ENCODE measurements at regions not wholly inside any gene's neighbourhood (a gene's known extent, or its start where the extent isn't known, plus 50 kb on each side); places are given as distances from the start of the nearest gene placed in this dataset.

DNA sequence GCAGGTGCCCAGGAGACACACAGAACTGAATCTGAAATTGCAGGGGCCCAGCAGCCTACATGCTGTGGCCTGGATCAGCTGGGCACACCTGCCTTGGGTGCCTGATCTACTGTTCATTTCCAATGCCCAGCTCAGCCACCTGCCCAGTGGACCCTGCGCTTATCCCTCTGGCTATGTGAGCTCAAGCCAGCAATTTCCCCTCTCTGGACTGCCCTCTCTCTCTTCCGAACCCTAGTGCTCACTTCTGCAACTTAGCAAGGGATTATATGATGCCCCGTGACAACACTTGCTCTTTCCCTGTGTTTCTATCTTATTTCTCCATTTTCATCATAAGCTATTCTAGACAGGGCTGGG is 276.0 kb downstream of the UACA start:
- TF ChIP-seq POLR2A (IDR thresholded peaks at IDR 0.05) = no peak
- TF ChIP-seq, protein P1, sequence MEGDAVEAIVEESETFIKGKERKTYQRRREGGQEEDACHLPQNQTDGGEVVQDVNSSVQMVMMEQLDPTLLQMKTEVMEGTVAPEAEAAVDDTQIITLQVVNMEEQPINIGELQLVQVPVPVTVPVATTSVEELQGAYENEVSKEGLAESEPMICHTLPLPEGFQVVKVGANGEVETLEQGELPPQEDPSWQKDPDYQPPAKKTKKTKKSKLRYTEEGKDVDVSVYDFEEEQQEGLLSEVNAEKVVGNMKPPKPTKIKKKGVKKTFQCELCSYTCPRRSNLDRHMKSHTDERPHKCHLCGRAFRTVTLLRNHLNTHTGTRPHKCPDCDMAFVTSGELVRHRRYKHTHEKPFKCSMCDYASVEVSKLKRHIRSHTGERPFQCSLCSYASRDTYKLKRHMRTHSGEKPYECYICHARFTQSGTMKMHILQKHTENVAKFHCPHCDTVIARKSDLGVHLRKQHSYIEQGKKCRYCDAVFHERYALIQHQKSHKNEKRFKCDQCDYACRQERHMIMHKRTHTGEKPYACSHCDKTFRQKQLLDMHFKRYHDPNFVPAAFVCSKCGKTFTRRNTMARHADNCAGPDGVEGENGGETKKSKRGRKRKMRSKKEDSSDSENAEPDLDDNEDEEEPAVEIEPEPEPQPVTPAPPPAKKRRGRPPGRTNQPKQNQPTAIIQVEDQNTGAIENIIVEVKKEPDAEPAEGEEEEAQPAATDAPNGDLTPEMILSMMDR (IDR thresholded peaks at IDR 0.05) = no peak
